Jurkat, Clone E6-1 (cell line): ENCODE measurements at regions not wholly inside any gene's neighbourhood (a gene's known extent, or its start where the extent isn't known, plus 50 kb on each side); places are given as distances from the start of the nearest gene placed in this dataset.

Experiments
- DNase-seq: peaks from one replicate; pipeline ENCODE4 v3.0.0-alpha.2; 2011; ENCODE audit warnings: low read depth, low spot score
- H3K4me3 ChIP-seq: 2 replicates; pipeline ENCODE4 v1.5.1; 2011; ENCODE audit warnings: mild to moderate bottlenecking, low read length, control low read depth, moderate library complexity

GRCh38 chr16:87231295-87231694 lies 85.9 kb downstream of the C16orf95 start:
- no peak for DNase-seq
- H3K4me3 ChIP-seq: no peak overlapping the region

GRCh38 chr16:87231911-87232310 lies 85.3 kb downstream of the C16orf95 start:
- no peak overlapping the region for H3K4me3 ChIP-seq
- DNase-seq: no peak

- DNase-seq: no peak
- no peak overlapping the region for H3K4me3 ChIP-seq
These were observed 83.3 kb downstream of the C16orf95 start for GRCh38 chr16:87233928-87234327.

- DNase-seq: no peak
- H3K4me3 ChIP-seq: no peak overlapping the region
These were observed 82.6 kb downstream of the C16orf95 start for GRCh38 chr16:87234601-87235000.

GRCh38 chr16:87235810-87236515 lies 81.2 kb downstream of the C16orf95 start:
- H3K4me3 ChIP-seq: no peak overlapping the region
- DNase-seq: peak; percentile 15

- no peak for DNase-seq
- H3K4me3 ChIP-seq: no peak overlapping the region
These were observed 80.6 kb downstream of the C16orf95 start for GRCh38 chr16:87236516-87237115.

- H3K4me3 ChIP-seq: no peak overlapping the region
- no peak for DNase-seq
These were observed 78.9 kb downstream of the C16orf95 start for GRCh38 chr16:87238361-87238715.

- DNase-seq: no peak
- H3K4me3 ChIP-seq: no peak overlapping the region
These were observed 77.6 kb downstream of the C16orf95 start for GRCh38 chr16:87239545-87239944.

- H3K4me3 ChIP-seq: no peak overlapping the region
- DNase-seq: no peak
These were observed 76.7 kb downstream of the C16orf95 start for GRCh38 chr16:87240211-87241136.

- DNase-seq: no peak
- H3K4me3 ChIP-seq: no peak overlapping the region
These were observed 75.9 kb downstream of the C16orf95 start for GRCh38 chr16:87241137-87241771.

- no peak overlapping the region for H3K4me3 ChIP-seq
- DNase-seq: no peak
These were observed 73.7 kb downstream of the C16orf95 start for GRCh38 chr16:87243478-87243877.

GRCh38 chr16:87244636-87245197 lies 72.5 kb downstream of the C16orf95 start:
- no peak for DNase-seq
- H3K4me3 ChIP-seq: no peak overlapping the region

GRCh38 chr16:87245511-87245910 lies 71.7 kb downstream of the C16orf95 start:
- no peak for DNase-seq
- H3K4me3 ChIP-seq: no peak overlapping the region

- no peak overlapping the region for H3K4me3 ChIP-seq
- no peak for DNase-seq
These were observed 70.7 kb downstream of the C16orf95 start for GRCh38 chr16:87246269-87247065.

- no peak for DNase-seq
- no peak overlapping the region for H3K4me3 ChIP-seq
These were observed 68.5 kb downstream of the C16orf95 start for GRCh38 chr16:87248714-87249113.

GRCh38 chr16:87249425-87249824 lies 67.8 kb downstream of the C16orf95 start:
- no peak overlapping the region for H3K4me3 ChIP-seq
- no peak for DNase-seq

GRCh38 chr16:87250431-87250960 lies 66.7 kb downstream of the C16orf95 start:
- H3K4me3 ChIP-seq: no peak overlapping the region
- DNase-seq: no peak

GRCh38 chr16:87252269-87252970 lies 64.8 kb downstream of the C16orf95 start:
- no peak overlapping the region for H3K4me3 ChIP-seq
- peak; percentile 20 for DNase-seq
